H1 (cell line): ENCODE measurements at regions not wholly inside any gene's neighbourhood (a gene's known extent, or its start where the extent isn't known, plus 50 kb on each side); places are given as distances from the start of the nearest gene placed in this dataset.
A peak's percentile ranks its signal among the peaks of the same experiment; 100 is the strongest.

Experiments
- CTCF ChIA-PET: fragments of 300-600 bp; sonication (Branson Sonifier 250); formaldehyde crosslinking; loops from one replicate; lab custom pipeline; 2021; ENCODE audit not compliant: partially characterized antibody; lab: Charles Lee
- POLR2A ChIA-PET: fragments of 300-600 bp; sonication (Branson Sonifier 250); formaldehyde crosslinking; loops from one replicate; lab custom pipeline; 2021; ENCODE audit warnings: inconsistent platforms; ENCODE audit not compliant: partially characterized antibody; lab: Charles Lee
- DNase-seq, 2 experiments: peaks; one replicate each; pipeline versions ENCODE4 v3.0.0 to v3.0.0-alpha.2; 2010 to 2022; ENCODE audit warnings: low spot score in 2 of 2, low read depth in 1 of 2, mixed read lengths in 1 of 2
- FAIRE-seq: peaks from 2 replicates; lab custom pipeline; 2011; peaks lifted over from hg19 to GRCh38; lab: Jason Lieb, UNC
- H2AFZ ChIP-seq: 2 replicates; pipeline ENCODE4 v1.8.1; 2012; ENCODE audit warnings: low read length, inconsistent platforms
- H2AK5ac ChIP-seq: 2 replicates; pipeline ENCODE4 v1.6.1; 2013; ENCODE audit warnings: low read depth, low read length
- H2BK120ac ChIP-seq: replicated peaks from 2 replicates; pipeline ENCODE3; 2013; ENCODE audit warnings: low read depth, low read length, inconsistent platforms
- H2BK12ac ChIP-seq: 2 replicates; pipeline ENCODE4 v1.6.1; 2013; ENCODE audit warnings: low read depth, low read length
- H2BK15ac ChIP-seq: 2 replicates; pipeline ENCODE4 v1.6.1; 2013; ENCODE audit warnings: low read length
- H2BK20ac ChIP-seq: 2 replicates; pipeline ENCODE4 v1.6.1; 2013; ENCODE audit warnings: low read length
- H2BK5ac ChIP-seq: 2 replicates; pipeline ENCODE4 v1.6.1; 2013; ENCODE audit warnings: low read depth, low read length
- H3K14ac ChIP-seq: 2 replicates; pipeline ENCODE4 v1.6.1; 2013; ENCODE audit warnings: inconsistent platforms; ENCODE audit not compliant: insufficient read length
- H3K18ac ChIP-seq: 2 replicates; pipeline ENCODE4 v1.6.1; 2013; ENCODE audit warnings: low read length; ENCODE audit errors: extremely low read depth
- H3K23ac ChIP-seq: 2 replicates; pipeline ENCODE4 v1.6.1; 2013; ENCODE audit warnings: inconsistent platforms; ENCODE audit not compliant: insufficient read length
- H3K23me2 ChIP-seq: 2 replicates; pipeline ENCODE4 v1.6.1; 2013; ENCODE audit warnings: low read depth, low read length
- H3K27ac ChIP-seq: 2 replicates; pipeline ENCODE4 v1.6.1; 2011; ENCODE audit warnings: low read depth, low read length, inconsistent platforms
- H3K27me3 ChIP-seq, 4 experiments: replicated peaks in 1 of 4; 1 replicate in 1 of 4; 2 replicates in 3 of 4; pipeline versions ENCODE4 v1.6.1 to v1.8.1; 2011 to 2013; ENCODE audit warnings: low read length in 3 of 4, mild to moderate bottlenecking in 3 of 4, inconsistent platforms in 2 of 4, mixed read lengths in 2 of 4, moderate library complexity in 1 of 4; ENCODE audit not compliant: control insufficient read depth in 3 of 4, insufficient read depth in 3 of 4; ENCODE audit errors: extremely low read depth in 1 of 4
- H3K36me3 ChIP-seq, 4 experiments: 2 replicates each; pipeline versions ENCODE4 v1.6.1 to v1.8.1; 2011 to 2013; ENCODE audit warnings: mild to moderate bottlenecking in 4 of 4, low read length in 3 of 4, moderate library complexity in 2 of 4, control low read depth in 1 of 4, inconsistent platforms in 1 of 4; ENCODE audit not compliant: insufficient read depth in 4 of 4, control insufficient read depth in 2 of 4
- H3K4ac ChIP-seq: replicated peaks from 2 replicates; pipeline ENCODE3; 2013; ENCODE audit warnings: low read length, low read depth, mixed read lengths, inconsistent platforms; ENCODE audit not compliant: insufficient read length
- H3K4me1 ChIP-seq, 4 experiments: replicated peaks in 1 of 4; 1 replicate in 1 of 4; 2 replicates in 3 of 4; pipeline versions ENCODE4 v1.6.1 to v1.8.1; 2011 to 2013; ENCODE audit warnings: low read length in 3 of 4, inconsistent platforms in 2 of 4, mixed read lengths in 1 of 4; ENCODE audit not compliant: insufficient read depth in 4 of 4, control insufficient read depth in 3 of 4
- H3K4me2 ChIP-seq, 2 experiments: 2 replicates each; pipeline versions ENCODE4 v1.6.1 to v1.8.1; 2011 to 2013; ENCODE audit warnings: low read depth in 2 of 2, low read length in 2 of 2, control low read depth in 1 of 2, inconsistent platforms in 1 of 2, mild to moderate bottlenecking in 1 of 2; ENCODE audit not compliant: insufficient read depth in 1 of 2
- H3K4me3 ChIP-seq, 4 experiments: fragments of 200-600, 300-600 bp in 1 of 4; sonication (generic), shearing (Covaris generic), sonication (Bioruptor Twin) in 1 of 4; 2 replicates each; pipeline versions ENCODE4 v1.5.1 to v1.8.1; 2011 to 2016; ENCODE audit warnings: low read length in 4 of 4, low read depth in 3 of 4, control low read depth in 2 of 4, inconsistent platforms in 2 of 4, mild to moderate bottlenecking in 2 of 4, mixed read lengths in 1 of 4, moderate library complexity in 1 of 4; ENCODE audit not compliant: insufficient read depth in 2 of 4; ENCODE audit errors: extremely low read depth in 1 of 4
- H3K56ac ChIP-seq: replicated peaks from 2 replicates; pipeline ENCODE3; 2013; ENCODE audit warnings: low read depth, mild to moderate bottlenecking, mixed read lengths, low read length, inconsistent platforms; ENCODE audit not compliant: insufficient read length
- H3K79me1 ChIP-seq: 2 replicates; pipeline ENCODE4 v1.6.1; 2013; ENCODE audit warnings: low read depth, low read length, control low read depth
- H3K79me2 ChIP-seq, 2 experiments: 2 replicates each; pipeline versions ENCODE4 v1.6.1 to v1.8.1; 2012 to 2013; ENCODE audit warnings: low read length in 2 of 2, mild to moderate bottlenecking in 2 of 2, inconsistent platforms in 1 of 2; ENCODE audit not compliant: insufficient read depth in 2 of 2, control insufficient read depth in 1 of 2
- H3K9ac ChIP-seq, 4 experiments: replicated peaks in 1 of 4; 1 replicate in 1 of 4; 2 replicates in 3 of 4; pipeline versions ENCODE4 v1.6.1 to v1.8.1; 2011 to 2013; ENCODE audit warnings: low read depth in 3 of 4, low read length in 3 of 4, control low read depth in 2 of 4, mild to moderate bottlenecking in 2 of 4, moderate library complexity in 2 of 4, inconsistent platforms in 1 of 4; ENCODE audit errors: extremely low read depth in 1 of 4
- H3K9me3 ChIP-seq, 2 experiments: 2 replicates each; pipeline versions ENCODE4 v1.6.1 to v1.8.1; 2012 to 2013; ENCODE audit warnings: mild to moderate bottlenecking in 2 of 2, moderate library complexity in 2 of 2, control low read depth in 1 of 2, inconsistent platforms in 1 of 2, low read depth in 1 of 2, low read length in 1 of 2, mixed read lengths in 1 of 2; ENCODE audit not compliant: insufficient read depth in 2 of 2
- H4K20me1 ChIP-seq, 2 experiments: replicated peaks in 1 of 2; 2 replicates each; pipeline versions ENCODE3 to v1.8.1; 2011 to 2013; ENCODE audit warnings: inconsistent platforms in 2 of 2, low read length in 2 of 2, mild to moderate bottlenecking in 1 of 2; ENCODE audit not compliant: insufficient read depth in 2 of 2, control insufficient read depth in 1 of 2
- H4K5ac ChIP-seq: 2 replicates; pipeline ENCODE4 v1.6.1; 2013; ENCODE audit warnings: low read length, low read depth, mixed read lengths, inconsistent platforms; ENCODE audit not compliant: insufficient read length
- H4K8ac ChIP-seq: 2 replicates; pipeline ENCODE4 v1.8.0; 2013; ENCODE audit warnings: mild to moderate bottlenecking, moderate library complexity, low read length, inconsistent platforms; ENCODE audit not compliant: insufficient read depth; ENCODE audit errors: extremely low read depth
- H4K91ac ChIP-seq: replicated peaks from 2 replicates; pipeline ENCODE3; 2013; ENCODE audit warnings: low read length, mixed read lengths, inconsistent platforms; ENCODE audit not compliant: insufficient read length
- BACH1 ChIP-seq: IDR thresholded peaks from 2 replicates; pipeline ENCODE4 v1.6.1; 2012; ENCODE audit warnings: low read length, improper control_type of control experiment
- CEBPB ChIP-seq: IDR thresholded peaks from 2 replicates; pipeline ENCODE4 v1.6.1; 2012; ENCODE audit warnings: low read depth, low read length
- CHD1 ChIP-seq: IDR thresholded peaks from 2 replicates; pipeline ENCODE4 v1.6.1; 2012; ENCODE audit warnings: low read depth, low read length, improper control_type of control experiment
- SIN3A ChIP-seq, 2 experiments: IDR thresholded peaks in 1 of 2; conservative IDR thresholded peaks in 1 of 2; 2 replicates each; pipeline ENCODE4 v1.6.1; 2011 to 2012; ENCODE audit warnings: low read length in 2 of 2, improper control_type of control experiment in 1 of 2, low read depth in 1 of 2, mild to moderate bottlenecking in 1 of 2
- TAF1 ChIP-seq: IDR thresholded peaks from 2 replicates; pipeline ENCODE4 v1.6.1; 2011; ENCODE audit warnings: mild to moderate bottlenecking, low read depth, low read length
- WGBS, 2 experiments: shearing (Covaris generic) in 1 of 2; methylation state at CpG; one replicate each; pipeline versions ENCODE4 v1.1.6 to v1.1.7; 2013 to 2015; ENCODE audit warnings: low lambda C conversion rate in 2 of 2, mixed read lengths in 2 of 2, inconsistent platforms in 1 of 2, low coverage in 1 of 2, missing lambda C conversion rate in 1 of 2; ENCODE audit not compliant: insufficient replicate concordance in 2 of 2, insufficient coverage in 1 of 2, insufficient read length in 1 of 2; ENCODE audit errors: extremely low coverage in 1 of 2, missing lambda C conversion rate in 1 of 2; 5-methylcytosine and 5-hydroxymethylcytosine counted together

- Histone ChIP-seq H2BK120ac (no peak overlapping the region), H4K8ac (no peak overlapping the region; the same call in 1 of the 2 replicates), H3K9ac (no peak overlapping the region), H3K79me2 (no peaks in the 10 kb centered on the region), H4K20me1 (no peaks in the 10 kb centered on the region), H3K4me1 (peaks cover 0 to 3% (median 0%) of the 10 kb centered on the region in 4 experiments; a peak in 1 of 7 replicates), H3K4ac (no peak overlapping the region), H3K14ac (no peak overlapping the region), H3K27ac (no peak overlapping the region), H2AK5ac (no peak overlapping the region), H2BK12ac (no peak overlapping the region), H2BK5ac (no peak overlapping the region), H3K79me1 (no peaks in the 10 kb centered on the region), H3K18ac (no peak overlapping the region), H3K23ac (no peak overlapping the region), H3K27me3 (no peaks in the 10 kb centered on the region), H2BK15ac (no peak overlapping the region), H2BK20ac (no peak overlapping the region), H3K9me3 (no peaks in the 10 kb centered on the region), H4K91ac (no peak overlapping the region), H4K5ac (no peak overlapping the region), H3K23me2 (no peaks in the 10 kb centered on the region), H3K56ac (no peak overlapping the region), H2AFZ (0 out of 2 replicates have a peak overlapping the region, but pooled peaks have one; percentile 28), H3K4me2 (no peak overlapping the region), H3K36me3 (no peaks in the 10 kb centered on the region), H3K4me3 (no peak overlapping the region)
- WGBS, 2 experiments = 86% methylated on average over 8 of the region's 8 CpGs; no CpG with 5 or more reads in 1 of the 2 experiments
- FAIRE-seq (no peak), DNase-seq (no peak)
- ChIA-PET CTCF (interaction anchor here (1.2 kb wide), 1 partner anchor 42 kb away, joined by 3 read pairs; no protein-coding TSS in a partner anchor), POLR2A (no interaction called here)
- TF ChIP-seq CEBPB (no peak), SIN3A (conservative IDR thresholded peaks at IDR 0.05 in 1 of 2, IDR thresholded peaks at IDR 0.05 in 1 of 2; ENCODE audit: low read depth in 1 of 2, low read length in 2 of 2) (no peak), CHD1 (no peak), TAF1 (no peak), BACH1 (no peak)
These were observed 73.2 kb upstream of the C1QTNF7 start for GRCh38 chr4:15354371-15355297.
